Spinal cord (tissue), 9 donors: ENCODE measurements at regions not wholly inside any gene's neighbourhood (a gene's known extent, or its start where the extent isn't known, plus 50 kb on each side); places are given as distances from the start of the nearest gene placed in this dataset.
"Not testable (repeated sequence)": the region's sequence is repeated elsewhere in the genome, so short reads cannot be mapped to it uniquely, and the experiment has no call there.

ENCODE experiments used
- DNase-seq, 6 donors: peaks; one replicate each; pipeline versions ENCODE4 v3.0.0 to v3.0.0-alpha.2; 2013 to 2015; ENCODE audit warnings: low spot score in 6 of 6, low read depth in 4 of 6
- H3K27ac ChIP-seq: one replicate; pipeline ENCODE4 v1.5.1; 2013; ENCODE audit warnings: low read depth, low read length, control low read depth
- H3K27me3 ChIP-seq: one replicate; pipeline ENCODE4 v1.6.1; 2013; ENCODE audit warnings: low read length; ENCODE audit not compliant: control insufficient read depth, insufficient read depth
- H3K36me3 ChIP-seq: one replicate; pipeline ENCODE4 v1.6.1; 2013; ENCODE audit warnings: low read length; ENCODE audit not compliant: control insufficient read depth, insufficient read depth
- H3K4me1 ChIP-seq: one replicate; pipeline ENCODE4 v1.6.1; 2013; ENCODE audit warnings: low read length; ENCODE audit not compliant: control insufficient read depth, insufficient read depth
- H3K4me3 ChIP-seq: one replicate; pipeline ENCODE4 v1.5.1; 2013; ENCODE audit warnings: low read depth, low read length, control low read depth
- H3K9me3 ChIP-seq: one replicate; pipeline ENCODE4 v1.6.1; 2013; ENCODE audit warnings: low read length; ENCODE audit not compliant: control insufficient read depth, insufficient read depth
- WGBS: methylation state at CpG from one replicate; pipeline ENCODE4 v1.1.5; 2013; ENCODE audit warnings: missing lambda C conversion rate; ENCODE audit not compliant: insufficient coverage; 5-methylcytosine and 5-hydroxymethylcytosine counted together
- donor health status: healthy.

GRCh38 chr6:102841060-102841459 lies 1447.6 kb downstream of the GRIK2 start:
- no peak overlapping the region for H3K4me3 ChIP-seq
- H3K36me3 ChIP-seq = no peaks in the 10 kb centered on the region
- H3K27ac ChIP-seq = no peak overlapping the region
- H3K9me3 ChIP-seq = no peaks in the 10 kb centered on the region
- no CpG with 5 or more reads among the region's 2 CpGs for WGBS
- peak in 1 of 6 donors; percentile 14 for DNase-seq
- no peaks in the 10 kb centered on the region for H3K4me1 ChIP-seq
- H3K27me3 ChIP-seq = no peaks in the 10 kb centered on the region

DNA sequence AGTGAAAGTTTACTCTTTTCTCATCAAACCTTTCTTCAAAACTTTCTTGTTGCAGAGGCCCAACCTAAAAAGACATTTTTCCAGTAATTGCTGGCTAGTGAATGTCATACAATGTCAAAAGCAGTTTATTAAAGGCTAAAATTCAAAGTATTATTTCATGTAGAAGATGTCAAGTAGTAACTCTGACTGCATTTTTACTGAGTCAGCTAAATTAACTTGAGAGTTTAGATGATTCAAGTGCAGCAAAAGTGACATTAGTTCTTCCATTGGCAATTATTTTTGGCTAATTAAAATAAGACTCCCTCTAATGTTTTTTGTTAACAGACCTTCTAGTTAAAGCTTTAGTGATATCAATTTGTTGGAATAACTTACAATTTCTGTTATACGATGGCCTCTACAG lies 1438.5 kb downstream of the GRIK2 start:
- WGBS = no CpG with 5 or more reads among the region's 1 CpG

GRCh38 chr6:102820098-102820497 lies 1426.6 kb downstream of the GRIK2 start:
- Histone ChIP-seq H3K36me3 (no peaks in the 10 kb centered on the region), H3K27me3 (no peaks in the 10 kb centered on the region), H3K27ac (no peak overlapping the region), H3K9me3 (no peaks in the 10 kb centered on the region), H3K4me1 (no peaks in the 10 kb centered on the region), H3K4me3 (no peak overlapping the region)
- no CpG with 5 or more reads among the region's 2 CpGs for WGBS
- peak in 1 of 6 donors; percentile 29 for DNase-seq

More for the DNA sequence above, 1438.5 kb downstream of the GRIK2 start:
- no peaks in the 10 kb centered on the region for H3K4me1 ChIP-seq
- H3K9me3 ChIP-seq = no peaks in the 10 kb centered on the region
- no peaks in the 10 kb centered on the region for H3K27me3 ChIP-seq
- no peaks in the 10 kb centered on the region for H3K36me3 ChIP-seq
- no peak for DNase-seq
- H3K27ac ChIP-seq = no peak overlapping the region
- H3K4me3 ChIP-seq = no peak overlapping the region

- Histone ChIP-seq H3K4me3 (no peak overlapping the region), H3K27me3 (no peaks in the 10 kb centered on the region), H3K9me3 (no peaks in the 10 kb centered on the region), H3K4me1 (no peaks in the 10 kb centered on the region), H3K36me3 (no peaks in the 10 kb centered on the region), H3K27ac (no peak overlapping the region)
- DNase-seq = no peak
- WGBS = 80% methylated on average over 1 of the region's 4 CpGs
These were observed 1421.7 kb downstream of the GRIK2 start for GRCh38 chr6:102815207-102815606.

DNA sequence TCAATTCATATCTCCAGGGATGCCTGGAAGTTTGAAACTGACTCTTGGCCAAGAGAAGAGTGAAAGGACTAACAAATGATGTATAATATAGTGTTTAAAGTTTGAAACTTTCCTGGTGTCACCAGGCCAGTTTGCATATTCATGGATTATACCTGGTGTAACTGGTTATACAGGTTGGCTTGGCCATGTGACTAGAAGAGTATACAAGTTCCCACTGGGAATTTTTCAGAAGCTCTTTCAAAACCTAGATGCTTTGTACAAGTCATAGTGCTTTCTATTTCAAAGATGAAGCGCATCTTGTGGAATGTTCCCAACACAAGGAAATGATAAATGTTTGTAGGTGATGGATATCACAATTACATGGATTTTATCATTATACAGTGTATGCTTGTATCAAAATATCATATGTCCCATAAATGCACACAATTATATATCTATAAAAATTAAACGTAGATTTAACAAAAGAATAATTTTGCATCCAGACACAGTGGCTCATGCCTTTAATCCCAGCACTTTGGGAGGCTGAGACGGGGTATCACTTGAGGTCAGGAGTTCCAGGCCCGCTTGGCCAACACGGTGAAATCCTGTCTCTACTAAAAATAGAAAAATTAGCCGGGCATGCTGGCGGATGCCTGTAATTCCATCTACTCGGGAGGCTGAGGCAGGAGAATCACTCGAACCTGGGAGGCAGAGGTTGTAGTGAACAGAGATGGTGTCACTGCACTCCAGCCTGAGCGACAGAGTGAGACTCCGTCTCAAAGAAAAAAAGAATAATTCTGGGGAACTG lies 1420.2 kb downstream of the GRIK2 start:
- no peaks in the 10 kb centered on the region for H3K36me3 ChIP-seq
- no peak overlapping the region for H3K27ac ChIP-seq
- H3K27me3 ChIP-seq = no peaks in the 10 kb centered on the region
- no peak for DNase-seq
- H3K9me3 ChIP-seq = no peaks in the 10 kb centered on the region
- no peaks in the 10 kb centered on the region for H3K4me1 ChIP-seq
- 97% methylated on average over 7 of the region's 11 CpGs for WGBS
- H3K4me3 ChIP-seq = no peak overlapping the region

- H3K4me1 ChIP-seq = no peaks in the 10 kb centered on the region
- H3K4me3 ChIP-seq = no peak overlapping the region
- no peaks in the 10 kb centered on the region for H3K9me3 ChIP-seq
- no peak for DNase-seq
- no peaks in the 10 kb centered on the region for H3K27me3 ChIP-seq
- no peaks in the 10 kb centered on the region for H3K36me3 ChIP-seq
- WGBS = no CpG with 5 or more reads among the region's 3 CpGs
- no peak overlapping the region for H3K27ac ChIP-seq
These were observed 1418.7 kb downstream of the GRIK2 start for GRCh38 chr6:102812242-102812641.

GRCh38 chr6:102808944-102809505 lies 1415.5 kb downstream of the GRIK2 start:
- H3K4me3 ChIP-seq, H3K9me3 ChIP-seq, H3K27me3 ChIP-seq, H3K4me1 ChIP-seq, H3K27ac ChIP-seq, H3K36me3 ChIP-seq, DNase-seq: not testable (repeated sequence)
- 93% methylated on average over 10 of the region's 11 CpGs for WGBS

DNA sequence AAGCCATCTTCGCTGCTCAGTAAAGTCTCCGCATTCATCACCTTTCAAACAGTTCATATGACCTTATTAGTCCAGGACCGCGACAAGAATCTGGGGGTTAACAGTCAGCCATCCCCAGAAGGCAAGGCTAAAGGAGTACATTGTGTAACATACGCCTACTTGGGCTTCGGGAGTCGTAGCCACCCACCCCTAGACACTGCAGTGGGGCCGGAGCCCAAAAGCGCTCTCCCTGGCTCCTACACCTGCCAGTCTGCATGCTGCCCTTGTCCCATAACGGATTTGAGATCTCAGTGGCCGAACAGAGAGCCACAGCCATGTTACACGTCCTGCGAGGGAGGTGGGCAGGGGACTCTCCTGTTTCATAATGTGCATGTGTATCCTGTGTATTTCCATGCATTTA lies 1405.5 kb downstream of the GRIK2 start:
- no peaks in the 10 kb centered on the region for H3K27me3 ChIP-seq
- no peak for DNase-seq
- no peaks in the 10 kb centered on the region for H3K36me3 ChIP-seq
- H3K4me1 ChIP-seq = peaks cover 5% of the 10 kb centered on the region
- WGBS = 67% methylated on average over 9 of the region's 13 CpGs
- no peak overlapping the region for H3K4me3 ChIP-seq
- no peaks in the 10 kb centered on the region for H3K9me3 ChIP-seq
- H3K27ac ChIP-seq = no peak overlapping the region

DNA sequence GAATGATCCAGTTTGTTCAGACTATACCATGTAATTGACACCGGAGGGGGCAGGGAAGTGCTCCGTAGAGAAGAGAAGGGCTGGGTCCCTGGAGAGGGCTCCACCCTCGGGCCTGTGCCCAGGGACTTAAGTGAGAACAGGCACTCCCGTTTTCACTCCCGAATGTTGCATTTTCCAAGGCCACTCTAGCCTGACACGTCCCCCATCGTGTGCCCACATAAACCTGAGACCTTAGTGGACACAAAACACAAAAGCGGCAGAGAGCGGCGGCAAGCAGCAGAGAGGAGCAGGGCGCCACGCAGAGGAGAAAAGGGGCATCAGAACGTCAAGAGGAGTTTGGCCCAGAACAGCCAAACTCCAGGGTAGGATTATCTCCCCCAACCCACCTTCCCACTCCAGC lies 1405.1 kb downstream of the GRIK2 start:
- H3K4me3 ChIP-seq = no peak overlapping the region
- DNase-seq = peak in 1 of 6 donors; percentile 24
- no peaks in the 10 kb centered on the region for H3K27me3 ChIP-seq
- H3K4me1 ChIP-seq = peaks cover 5% of the 10 kb centered on the region
- H3K27ac ChIP-seq = no peak overlapping the region
- no peaks in the 10 kb centered on the region for H3K36me3 ChIP-seq
- no peaks in the 10 kb centered on the region for H3K9me3 ChIP-seq
- WGBS = 11% methylated on average over 12 of the region's 13 CpGs

DNA sequence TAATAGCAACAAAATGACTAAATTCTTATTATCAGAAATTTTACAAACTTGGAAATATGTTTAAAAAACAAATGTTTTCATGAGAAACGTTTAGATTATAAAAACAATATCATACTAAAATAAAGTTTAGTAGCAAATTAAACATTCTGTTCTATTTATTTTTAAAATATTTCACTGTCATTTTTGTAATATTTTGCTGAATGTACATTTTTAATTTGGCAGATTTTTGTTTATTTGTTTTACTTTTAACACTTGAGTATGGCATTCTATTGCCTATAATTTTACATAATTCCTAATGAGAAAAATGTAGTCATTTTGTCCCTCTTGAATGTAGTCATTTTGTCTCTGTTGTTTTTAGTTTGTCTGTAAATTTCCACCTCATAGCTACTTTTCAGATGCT lies 1400.2 kb downstream of the GRIK2 start:
- Histone ChIP-seq H3K27ac (no peak overlapping the region), H3K27me3 (no peaks in the 10 kb centered on the region), H3K36me3 (no peaks in the 10 kb centered on the region), H3K9me3 (no peaks in the 10 kb centered on the region), H3K4me1 (peaks cover 3% of the 10 kb centered on the region), H3K4me3 (no peak overlapping the region)
- DNase-seq = no peak
- WGBS = no CpG with 5 or more reads among the region's 1 CpG
